KMS-11 (cell line): ENCODE measurements at regions not wholly inside any gene's neighbourhood (a gene's known extent, or its start where the extent isn't known, plus 50 kb on each side); places are given as distances from the start of the nearest gene placed in this dataset.

ENCODE experiments used
- H2AFZ ChIP-seq: fragments of 200-600 bp; sonication (generic); 2 replicates; pipeline ENCODE4 v1.6.1; 2016; ENCODE audit warnings: antibody characterized with exemption, mixed run types, low read depth
- H3K27ac ChIP-seq: fragments of 200-600 bp; sonication (generic); 2 replicates; pipeline ENCODE4 v1.6.1; 2016; ENCODE audit warnings: mild to moderate bottlenecking, mixed run types
- H3K27me3 ChIP-seq: fragments of 200-600 bp; sonication (generic); 2 replicates; pipeline ENCODE4 v1.6.1; 2017; ENCODE audit warnings: mild to moderate bottlenecking, low read depth, mixed run types, moderate library complexity; ENCODE audit not compliant: insufficient read depth
- H3K36me3 ChIP-seq: fragments of 200-600 bp; sonication (generic); 2 replicates; pipeline ENCODE4 v1.6.1; 2017; ENCODE audit warnings: mild to moderate bottlenecking, mixed run types; ENCODE audit not compliant: insufficient read depth
- H3K4me1 ChIP-seq: fragments of 200-600 bp; sonication (generic); 2 replicates; pipeline ENCODE4 v1.6.1; 2016; ENCODE audit warnings: mild to moderate bottlenecking, low read depth, mixed run types; ENCODE audit not compliant: poor library complexity, severe bottlenecking
- H3K4me2 ChIP-seq: fragments of 200-600 bp; sonication (generic); 2 replicates; pipeline ENCODE4 v1.7.0; 2016; ENCODE audit warnings: mild to moderate bottlenecking, mixed run types
- H3K4me3 ChIP-seq: fragments of 200-600 bp; sonication (generic); IDR thresholded peaks from 2 replicates; pipeline ENCODE4 v1.6.1; 2017; ENCODE audit warnings: low read depth, low read length, mixed read lengths; ENCODE audit not compliant: insufficient read depth
- H3K79me2 ChIP-seq: fragments of 200-600 bp; sonication (generic); 2 replicates; pipeline ENCODE4 v1.6.1; 2016; ENCODE audit warnings: low read depth, mixed run types; ENCODE audit not compliant: insufficient read depth
- H3K9ac ChIP-seq: fragments of 200-600 bp; sonication (generic); 2 replicates; pipeline ENCODE4 v1.6.1; 2016; ENCODE audit warnings: mild to moderate bottlenecking, mixed run types
- H4K20me1 ChIP-seq: fragments of 200-600 bp; sonication (generic); 2 replicates; pipeline ENCODE4 v1.6.1; 2016; ENCODE audit warnings: mild to moderate bottlenecking, mixed run types; ENCODE audit not compliant: insufficient read depth
- TF ChIP-seq, protein P1 (sequence below): fragments of 200-600 bp; sonication (generic); conservative IDR thresholded peaks from 2 replicates; pipeline ENCODE4 v1.6.1; 2017; ENCODE audit warnings: low read depth, mild to moderate bottlenecking, antibody characterized with exemption, low read length, moderate library complexity, mixed read lengths

DNA sequence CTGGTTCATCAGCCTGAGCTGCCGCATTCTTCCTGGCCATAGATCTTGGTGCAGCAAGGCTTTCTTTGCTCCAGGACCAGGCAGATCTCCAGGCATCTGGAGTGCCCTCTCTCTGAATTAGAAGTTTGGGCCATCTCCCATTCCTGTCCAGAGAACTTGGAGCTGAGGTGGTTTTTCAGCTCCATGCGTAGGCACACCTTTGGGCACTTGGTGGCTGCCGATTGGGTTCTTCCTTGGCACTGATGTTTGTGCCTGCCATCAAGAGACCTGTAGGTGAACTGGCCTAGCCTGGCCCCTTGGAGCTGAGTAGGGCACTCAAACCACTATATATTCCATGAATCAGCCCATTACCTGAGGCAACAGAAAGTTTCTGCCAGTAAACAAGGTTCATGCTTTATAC is 206.0 kb upstream of the PCDH17 start:
- TF ChIP-seq, protein P1, sequence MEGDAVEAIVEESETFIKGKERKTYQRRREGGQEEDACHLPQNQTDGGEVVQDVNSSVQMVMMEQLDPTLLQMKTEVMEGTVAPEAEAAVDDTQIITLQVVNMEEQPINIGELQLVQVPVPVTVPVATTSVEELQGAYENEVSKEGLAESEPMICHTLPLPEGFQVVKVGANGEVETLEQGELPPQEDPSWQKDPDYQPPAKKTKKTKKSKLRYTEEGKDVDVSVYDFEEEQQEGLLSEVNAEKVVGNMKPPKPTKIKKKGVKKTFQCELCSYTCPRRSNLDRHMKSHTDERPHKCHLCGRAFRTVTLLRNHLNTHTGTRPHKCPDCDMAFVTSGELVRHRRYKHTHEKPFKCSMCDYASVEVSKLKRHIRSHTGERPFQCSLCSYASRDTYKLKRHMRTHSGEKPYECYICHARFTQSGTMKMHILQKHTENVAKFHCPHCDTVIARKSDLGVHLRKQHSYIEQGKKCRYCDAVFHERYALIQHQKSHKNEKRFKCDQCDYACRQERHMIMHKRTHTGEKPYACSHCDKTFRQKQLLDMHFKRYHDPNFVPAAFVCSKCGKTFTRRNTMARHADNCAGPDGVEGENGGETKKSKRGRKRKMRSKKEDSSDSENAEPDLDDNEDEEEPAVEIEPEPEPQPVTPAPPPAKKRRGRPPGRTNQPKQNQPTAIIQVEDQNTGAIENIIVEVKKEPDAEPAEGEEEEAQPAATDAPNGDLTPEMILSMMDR = no peak

DNA sequence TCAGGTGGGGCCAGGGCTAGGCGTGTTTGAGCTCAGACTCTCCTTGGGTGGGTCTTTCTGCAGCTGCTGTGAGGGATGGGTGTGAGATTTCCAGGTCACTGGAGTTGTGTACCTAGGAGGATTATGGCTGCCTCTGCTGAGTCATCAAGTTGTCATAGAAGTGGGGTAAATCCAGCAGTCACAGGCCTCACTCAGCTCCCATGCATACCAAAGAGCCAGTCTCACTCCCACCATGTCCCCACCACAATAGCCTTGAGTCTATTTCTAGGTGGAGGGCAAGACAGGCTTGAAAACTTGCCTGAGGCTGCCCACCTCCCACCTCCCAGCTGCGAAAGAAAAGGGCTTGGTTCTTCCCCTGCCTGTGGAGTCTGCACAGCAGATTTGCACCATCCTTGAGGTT is 194.0 kb upstream of the PCDH17 start:
- Histone ChIP-seq H3K4me1 (no peaks in the 10 kb centered on the region), H3K79me2 (no peaks in the 10 kb centered on the region), H3K27ac (no peak overlapping the region), H3K4me3 (no peak overlapping the region), H4K20me1 (no peaks in the 10 kb centered on the region), H3K36me3 (no peaks in the 10 kb centered on the region), H3K9ac (no peak overlapping the region), H3K27me3 (no peaks in the 10 kb centered on the region), H3K4me2 (no peak overlapping the region), H2AFZ (no peak overlapping the region)
- TF ChIP-seq, protein P1 = no peak

More for the DNA sequence above, 206.0 kb upstream of the PCDH17 start:
- Histone ChIP-seq H3K27ac (no peak overlapping the region), H3K4me1 (peaks cover 12% of the 10 kb centered on the region), H4K20me1 (no peaks in the 10 kb centered on the region), H3K4me3 (no peak overlapping the region), H3K4me2 (no peak overlapping the region), H3K9ac (no peak overlapping the region), H3K79me2 (no peaks in the 10 kb centered on the region), H3K36me3 (no peaks in the 10 kb centered on the region), H2AFZ (no peak overlapping the region), H3K27me3 (no peaks in the 10 kb centered on the region)

DNA sequence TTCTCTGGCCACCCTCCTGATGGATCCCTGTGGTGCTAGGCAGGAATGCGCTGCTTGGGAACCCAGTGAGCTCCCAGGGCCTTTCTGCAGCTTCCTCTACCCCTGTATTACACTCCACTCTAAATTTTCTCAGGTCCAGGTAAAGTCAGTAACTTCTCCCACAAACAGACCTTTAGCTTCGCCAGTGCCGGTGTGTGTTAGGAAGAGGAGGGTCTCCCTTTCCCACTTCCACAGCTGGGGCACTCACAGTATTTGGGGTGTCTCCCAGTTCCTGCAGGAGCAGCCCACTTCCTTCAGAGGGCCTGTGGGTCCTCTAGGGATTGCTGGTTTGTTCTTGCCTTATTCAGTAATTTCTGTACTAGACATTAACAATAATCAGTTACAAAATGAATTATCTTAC is 193.5 kb upstream of the PCDH17 start:
- Histone ChIP-seq H3K4me3 (no peak overlapping the region), H3K36me3 (no peaks in the 10 kb centered on the region), H3K27me3 (no peaks in the 10 kb centered on the region), H3K4me1 (no peaks in the 10 kb centered on the region), H3K9ac (no peak overlapping the region), H3K79me2 (no peaks in the 10 kb centered on the region), H2AFZ (no peak overlapping the region), H3K4me2 (no peak overlapping the region), H3K27ac (no peak overlapping the region), H4K20me1 (no peaks in the 10 kb centered on the region)
- TF ChIP-seq, protein P1 = no peak

DNA sequence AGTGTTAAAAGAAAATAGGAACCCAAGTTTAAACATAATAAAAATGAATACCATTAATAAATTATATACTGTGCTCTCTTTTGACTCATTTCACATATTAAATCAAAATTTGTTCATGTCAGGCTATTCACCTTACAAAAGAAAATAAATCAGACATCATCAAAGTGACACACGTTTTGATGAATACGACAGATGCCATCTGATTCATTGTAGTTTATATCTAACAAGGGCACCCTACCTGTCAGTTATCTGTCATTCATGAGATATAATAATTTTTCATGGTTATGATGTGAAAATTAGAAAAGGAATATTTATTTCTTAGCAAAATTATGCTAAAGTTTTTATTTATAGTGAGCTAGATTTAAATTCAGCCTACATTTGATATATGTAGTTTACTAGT is 188.1 kb upstream of the PCDH17 start:
- Histone ChIP-seq H3K36me3 (no peaks in the 10 kb centered on the region), H3K4me3 (no peak overlapping the region)
- TF ChIP-seq, protein P1 = no peak

More for the DNA sequence above, 188.1 kb upstream of the PCDH17 start:
- H3K27ac ChIP-seq = no peak overlapping the region
- H3K4me2 ChIP-seq = no peak overlapping the region
- H3K4me1 ChIP-seq = no peaks in the 10 kb centered on the region
- H3K27me3 ChIP-seq = no peaks in the 10 kb centered on the region
- H3K79me2 ChIP-seq = no peaks in the 10 kb centered on the region
- H2AFZ ChIP-seq = no peak overlapping the region
- H3K9ac ChIP-seq = no peak overlapping the region
- H4K20me1 ChIP-seq = no peaks in the 10 kb centered on the region
